OCI-M2 (cell line): ENCODE measurements at regions not wholly inside any gene's neighbourhood (a gene's known extent, or its start where the extent isn't known, plus 50 kb on each side); places are given as distances from the start of the nearest gene placed in this dataset.
"Not testable (repeated sequence)": the region's sequence is repeated elsewhere in the genome, so short reads cannot be mapped to it uniquely, and the experiment has no call there.

Experiments
- DNase-seq: peaks from one replicate; lab custom pipeline; 2025; ENCODE audit not compliant: unreplicated experiment; lab: John Stamatoyannopoulos, UW

DNA sequence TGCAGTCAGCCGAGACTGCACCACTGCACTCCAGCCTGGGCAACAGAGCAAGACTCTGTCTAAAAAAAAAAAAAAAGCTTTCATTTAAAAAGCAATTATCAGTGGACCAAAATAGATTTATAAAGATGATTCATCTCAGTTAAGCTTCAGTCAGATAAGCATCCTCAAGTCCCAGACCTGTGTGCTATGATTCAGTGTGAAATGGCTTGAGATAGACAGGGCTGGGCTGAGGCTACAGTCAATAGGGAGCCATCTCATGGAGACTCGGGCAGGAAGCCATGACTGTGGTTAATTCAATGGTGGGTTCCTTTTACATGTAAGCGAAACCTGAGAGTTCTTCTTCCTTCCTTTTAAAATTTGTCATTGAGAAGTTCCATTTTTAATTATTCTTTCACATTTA, 276.0 kb downstream of the TFAP2A start:
- DNase-seq, result no peak

DNA sequence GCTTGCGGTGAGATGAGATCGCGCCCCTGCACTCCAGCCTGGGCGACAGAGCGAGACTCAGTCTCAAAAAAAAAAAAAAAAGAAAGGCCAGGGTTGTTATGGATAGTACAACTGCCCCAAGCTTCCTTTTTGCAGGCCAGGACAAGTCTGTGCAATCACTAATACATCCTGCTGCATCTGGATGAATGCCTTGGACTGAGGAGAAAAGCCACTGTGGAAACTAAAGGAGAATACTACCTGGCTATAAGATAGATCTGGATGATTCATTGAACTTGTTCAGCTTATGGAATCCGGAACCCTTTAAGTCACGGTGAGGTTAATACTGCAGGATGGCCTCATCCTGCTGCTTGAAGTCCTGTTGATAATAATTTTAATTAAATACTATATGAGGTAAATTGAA, 278.2 kb downstream of the TFAP2A start:
- DNase-seq, result no peak

DNA sequence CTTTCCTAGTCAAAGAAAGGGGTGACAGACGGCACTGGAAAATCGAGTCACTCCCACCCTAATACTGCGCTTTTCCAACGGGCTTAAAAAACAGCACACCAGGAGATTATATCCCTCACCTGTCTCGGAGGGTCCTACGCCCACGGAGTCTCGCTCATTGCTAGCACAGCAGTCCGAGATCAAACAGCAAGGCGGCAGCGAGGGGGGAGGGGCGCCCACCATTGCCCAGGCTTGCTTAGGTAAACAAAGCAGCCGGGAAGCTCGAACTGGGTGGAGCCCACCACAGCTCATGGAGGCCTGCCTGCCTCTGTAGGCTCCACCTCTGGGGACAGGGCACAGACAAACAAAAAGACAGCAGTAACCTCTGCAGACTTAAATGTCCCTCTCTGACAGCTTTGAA, 280.7 kb downstream of the TFAP2A start:
- DNase-seq, result not testable (repeated sequence)

DNA sequence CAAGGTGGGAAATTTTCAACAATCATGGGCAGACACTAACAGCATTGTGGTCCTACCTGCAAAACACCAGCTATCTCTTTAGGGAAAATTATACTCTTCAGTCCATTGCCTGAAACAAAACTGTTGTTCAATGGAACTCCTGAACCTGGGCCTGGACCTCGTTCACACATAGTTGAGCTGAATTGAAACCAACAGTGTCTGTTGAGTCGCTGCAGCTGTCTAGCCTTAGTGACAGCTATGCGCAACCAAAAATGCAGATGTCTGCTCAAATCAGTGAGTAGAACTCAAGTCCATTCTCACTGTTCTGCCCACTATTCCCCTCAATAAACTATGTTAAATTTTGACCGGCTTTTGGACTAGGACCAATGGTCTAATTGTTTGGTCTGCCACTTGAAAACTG, 286.2 kb downstream of the TFAP2A start:
- DNase-seq, result no peak

DNA sequence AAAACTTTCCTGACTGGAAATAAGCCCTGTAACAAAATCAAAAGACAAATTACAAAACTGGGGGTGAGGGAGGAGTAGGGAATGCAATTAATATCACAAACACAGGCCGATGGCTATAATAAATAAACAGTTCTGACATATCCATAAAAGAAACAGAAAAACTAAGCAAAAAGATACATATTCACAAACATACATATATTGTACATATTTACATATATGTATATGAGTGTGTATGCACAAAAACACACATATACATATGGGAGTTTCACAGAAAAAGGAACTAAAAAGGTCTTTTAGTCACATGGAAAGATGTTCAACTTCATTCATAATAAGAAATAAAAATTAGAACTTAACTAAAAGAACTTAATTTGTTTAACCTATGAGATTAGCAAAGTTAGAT, 292.7 kb downstream of the TFAP2A start:
- DNase-seq, result no peak

DNA sequence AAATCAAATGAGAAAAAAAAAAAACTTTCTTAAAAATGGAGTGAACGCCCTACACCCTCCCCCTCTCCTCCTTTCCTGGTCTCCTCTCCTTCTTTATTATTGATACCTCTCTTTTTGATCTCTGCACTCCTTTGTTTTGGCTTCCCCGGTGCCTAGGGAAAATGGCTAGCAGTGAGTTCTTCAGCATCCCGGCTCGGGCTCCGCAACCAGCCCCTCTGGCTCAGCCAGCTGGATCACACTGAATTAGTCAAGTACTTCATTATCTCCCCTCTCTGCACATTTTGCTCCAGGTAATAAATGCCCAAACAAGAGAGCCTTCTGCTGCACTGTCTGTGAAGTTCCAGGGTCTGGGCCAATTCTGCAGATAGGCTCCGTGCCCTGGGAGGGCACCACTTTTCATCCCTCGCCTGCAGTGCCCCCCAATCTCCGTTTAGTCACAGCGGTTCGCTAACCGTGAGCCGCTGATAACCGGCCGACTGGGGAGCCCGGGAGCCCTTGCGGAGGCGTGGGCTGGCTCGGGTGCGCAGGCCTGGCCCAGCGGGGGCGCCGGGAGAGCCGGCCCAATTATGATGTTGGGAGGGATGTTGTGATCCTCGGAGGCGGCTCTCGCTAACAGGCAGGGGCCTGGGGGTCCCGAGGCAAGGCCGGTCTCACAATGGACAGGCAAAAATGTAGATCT, 301.9 kb downstream of the TFAP2A start:
- no peak for DNase-seq

DNA sequence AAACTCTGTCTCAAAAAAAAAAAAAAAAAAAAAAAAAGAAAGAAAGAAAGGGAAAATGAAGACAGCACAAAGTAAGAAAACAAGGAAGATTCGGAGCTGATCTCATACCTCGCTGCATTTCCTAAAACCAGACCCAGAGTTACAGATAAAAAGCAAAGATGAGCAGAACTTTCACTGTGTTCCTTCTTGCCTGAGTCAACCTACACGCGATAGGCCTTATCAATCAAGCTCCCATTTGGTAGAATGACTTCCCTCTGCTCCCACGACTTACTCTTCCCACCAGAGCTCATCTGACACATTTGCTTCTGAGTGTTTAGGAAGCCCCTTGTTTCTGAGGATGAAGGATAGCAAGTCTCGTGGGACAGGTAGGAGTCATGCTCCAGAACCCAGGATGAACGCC, 302.9 kb downstream of the TFAP2A start:
- DNase-seq, result no peak

DNA sequence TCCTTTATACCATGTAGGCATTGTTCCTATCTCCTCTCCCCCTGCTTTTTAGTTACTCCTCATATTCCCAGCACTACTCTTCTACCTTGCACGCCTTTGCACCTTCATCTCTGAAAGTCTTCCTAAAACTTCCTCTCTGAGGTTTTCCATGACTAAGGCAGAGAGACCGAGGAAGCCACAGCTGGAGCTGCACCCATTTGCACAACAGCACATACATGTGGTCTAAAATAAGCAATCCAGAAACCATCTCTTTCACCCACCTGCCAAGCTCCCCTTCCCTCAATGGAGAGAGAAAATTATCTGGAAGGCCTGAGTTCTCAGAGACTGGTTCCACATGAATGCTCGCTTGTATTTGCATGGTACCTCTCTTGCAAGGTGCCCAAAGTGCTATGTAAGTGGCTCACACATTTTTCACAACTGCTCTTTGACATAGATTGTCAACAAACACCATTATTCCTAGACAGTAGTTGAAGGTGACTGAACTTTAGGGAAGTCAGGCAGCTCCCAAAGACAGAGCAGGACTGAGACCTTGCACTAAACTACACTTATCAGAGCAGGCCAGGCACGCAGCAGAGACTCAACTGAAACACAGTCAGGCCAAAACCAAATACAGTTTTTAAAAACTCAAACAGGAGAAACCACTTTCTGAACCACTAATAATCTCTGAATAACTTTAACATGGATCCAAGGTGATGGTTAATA, 313.2 kb downstream of the TFAP2A start:
- DNase-seq, result no peak

DNA sequence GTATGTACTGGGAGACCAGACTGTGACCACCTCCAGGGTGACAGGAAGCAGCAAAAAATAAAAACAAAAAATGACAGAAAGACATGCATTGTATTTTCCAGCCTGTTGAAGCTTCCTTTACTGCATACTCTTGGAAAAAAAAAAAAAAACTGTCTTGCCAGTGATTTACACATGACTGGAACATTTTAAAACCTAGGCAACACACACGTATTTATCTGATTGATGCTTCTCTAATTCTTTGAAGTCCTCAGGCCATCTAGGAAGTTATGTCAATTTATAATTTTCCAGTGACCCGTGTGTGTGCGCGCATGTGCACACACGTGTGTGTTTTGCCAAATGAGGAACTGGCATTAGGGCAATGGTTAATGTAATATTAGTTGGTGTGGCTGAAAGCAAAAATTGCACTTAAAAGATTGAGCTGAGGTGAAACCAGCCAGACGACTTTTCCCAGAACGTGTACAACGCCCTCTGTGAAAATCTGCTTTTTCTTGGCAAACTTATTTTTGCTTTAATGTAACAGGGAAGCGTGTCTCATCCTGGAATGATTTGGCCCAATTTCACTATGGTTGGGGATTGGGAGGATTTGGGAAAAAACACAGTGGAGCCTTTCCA, 315.2 kb downstream of the TFAP2A start:
- no peak for DNase-seq

DNA sequence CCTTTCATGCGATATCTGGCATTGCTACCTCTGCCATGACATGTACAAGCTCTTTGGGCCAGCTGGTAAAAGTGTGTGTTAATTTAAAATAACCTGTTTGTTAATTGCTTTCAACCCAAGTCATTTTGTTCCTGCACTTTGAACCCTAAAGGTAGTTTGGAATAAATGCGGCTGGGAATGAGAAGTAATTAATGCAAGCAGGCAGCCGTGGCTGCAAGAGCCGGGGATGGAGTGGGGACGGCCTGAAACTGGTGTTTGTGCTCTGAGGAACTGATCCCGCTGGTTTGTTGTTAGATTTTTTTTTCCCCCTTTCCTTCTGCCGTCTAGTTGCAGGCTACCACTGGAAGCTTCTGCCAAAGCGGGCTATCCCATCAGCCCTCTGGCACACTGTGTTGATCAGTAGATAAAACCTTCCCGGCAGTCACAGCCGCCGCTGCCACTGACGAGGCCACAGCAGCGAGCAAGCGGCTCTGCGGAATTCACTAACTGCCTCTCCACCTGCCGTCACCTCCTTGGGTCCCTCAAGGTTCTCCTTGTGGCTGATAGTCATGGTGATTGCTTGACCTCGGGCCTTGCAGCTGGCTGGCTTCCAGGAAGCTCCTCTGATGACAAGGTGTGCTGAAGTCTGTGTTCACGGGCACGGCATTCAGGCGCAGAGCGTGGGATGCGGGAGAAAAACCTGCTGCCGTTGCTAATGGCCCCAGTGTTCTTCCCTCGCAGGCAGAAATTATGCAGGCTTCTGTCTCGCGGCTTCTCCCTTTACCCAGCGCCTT, 315.9 kb downstream of the TFAP2A start:
- no peak for DNase-seq

DNA sequence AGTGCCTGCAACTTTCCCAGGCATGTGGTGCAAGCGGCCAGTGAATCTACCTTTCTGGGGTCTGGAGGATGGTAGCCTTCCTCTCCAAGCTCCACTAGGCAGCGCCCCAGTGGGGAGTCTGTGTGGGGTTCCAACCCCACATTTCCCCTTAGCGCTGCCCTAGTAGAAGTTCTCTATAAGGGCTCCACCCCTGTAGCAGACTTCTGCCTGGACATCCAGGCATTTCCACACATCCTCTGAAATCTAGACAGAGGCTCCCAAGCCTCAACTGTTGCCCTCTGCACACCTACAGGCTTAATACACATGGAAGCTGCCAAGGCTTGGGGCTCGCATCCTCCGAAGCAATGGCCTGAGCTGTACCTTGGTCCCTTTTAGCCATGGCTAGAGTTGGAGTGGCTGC, 321.6 kb downstream of the TFAP2A start:
- DNase-seq, result no peak

DNA sequence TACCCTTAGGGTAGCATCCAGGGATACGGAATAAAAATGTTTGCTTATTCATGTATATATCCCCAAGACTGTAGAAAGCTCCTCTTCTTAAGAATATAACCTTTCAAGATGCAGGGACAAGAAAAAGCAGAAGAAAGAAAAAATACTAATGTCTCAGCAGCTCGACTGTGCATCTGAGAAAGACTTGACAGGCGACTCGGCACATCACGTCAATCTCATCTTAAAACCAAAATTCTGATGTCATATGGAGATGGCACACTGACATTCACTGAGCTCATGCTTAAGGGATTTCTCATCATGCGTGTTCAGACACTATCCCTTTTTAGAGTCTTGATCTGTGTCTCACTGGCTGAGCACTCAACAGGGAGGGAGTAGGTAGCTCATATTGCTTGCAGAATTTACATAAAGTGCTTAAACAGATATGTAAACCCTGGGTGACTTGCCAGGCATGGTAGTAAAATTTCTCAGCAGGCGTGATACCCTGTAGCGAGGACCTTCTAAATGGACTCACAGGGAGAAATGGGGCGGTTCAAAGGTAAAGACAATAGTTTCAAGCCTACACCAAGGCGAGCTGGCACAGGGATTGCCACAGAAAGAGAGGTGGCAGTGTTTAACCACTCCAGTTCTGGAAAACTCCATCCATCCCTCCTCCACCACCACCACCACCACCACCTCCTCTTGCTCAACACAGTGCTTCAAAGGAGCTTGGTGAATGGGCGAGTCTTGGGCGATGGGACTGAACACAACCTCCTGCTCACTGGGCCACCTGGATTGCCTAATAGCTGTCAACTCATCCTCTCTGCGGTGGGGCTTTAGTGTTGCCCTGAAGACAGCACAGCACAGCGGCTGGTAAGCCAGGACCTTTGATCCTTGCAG, 330.5 kb downstream of the TFAP2A start:
- no peak for DNase-seq

DNA sequence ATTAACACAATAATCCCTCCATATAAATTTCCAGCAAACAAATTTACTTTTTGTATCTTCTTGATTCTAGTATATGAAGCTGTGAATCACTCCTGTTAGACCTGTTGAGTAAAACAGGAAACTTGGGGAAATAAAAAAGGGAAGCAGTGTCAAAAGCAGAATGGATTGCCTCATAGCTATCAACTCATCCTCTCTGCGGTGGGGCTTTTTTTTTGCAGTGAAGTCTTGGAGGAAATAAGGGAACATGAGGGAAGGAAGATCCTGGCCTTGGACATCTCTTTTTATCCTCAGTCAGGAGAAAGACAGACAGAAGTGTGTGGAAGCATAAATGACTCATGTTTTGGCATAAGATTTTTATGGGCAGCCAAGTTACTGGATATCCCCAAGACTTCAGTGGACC, 332.5 kb downstream of the TFAP2A start:
- DNase-seq, result no peak

DNA sequence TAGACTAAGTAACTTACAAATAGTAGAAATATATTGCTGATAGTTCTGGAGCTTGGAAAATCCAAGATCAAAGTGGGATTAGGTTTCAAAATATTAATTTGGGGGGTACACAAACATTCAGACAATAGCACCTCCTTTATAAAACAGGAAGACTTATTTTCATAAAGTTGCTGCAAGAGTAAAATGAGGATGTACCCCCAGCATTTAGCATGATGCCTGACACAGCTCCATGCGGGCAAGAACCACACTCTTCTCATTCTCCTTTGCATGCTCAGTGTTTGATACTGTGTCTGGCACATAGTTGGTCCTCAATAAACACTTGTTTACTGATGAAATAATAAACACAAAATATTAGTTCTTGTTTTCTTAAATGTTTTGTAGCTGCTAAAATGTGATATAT, 332.9 kb downstream of the TFAP2A start:
- DNase-seq, result no peak

DNA sequence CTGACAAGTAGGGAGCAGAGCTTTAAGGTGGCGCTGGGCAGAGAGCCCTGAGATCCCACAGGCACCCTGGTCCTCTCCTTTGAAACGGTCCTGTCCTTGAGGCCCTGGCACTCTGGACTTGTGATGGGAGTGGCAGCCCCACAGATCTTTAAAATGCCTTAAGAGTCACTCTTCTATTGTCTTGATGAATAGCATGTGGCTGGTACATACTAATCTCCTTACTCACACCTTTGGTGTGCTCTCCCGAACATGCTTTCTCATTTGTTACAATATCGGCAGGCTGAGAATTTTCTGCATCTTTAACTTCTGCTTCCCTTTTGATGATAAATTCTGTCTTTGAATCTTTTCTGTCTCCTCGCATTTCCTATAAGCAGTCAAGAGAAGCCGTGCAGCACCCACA, 333.8 kb downstream of the TFAP2A start:
- DNase-seq, result no peak

DNA sequence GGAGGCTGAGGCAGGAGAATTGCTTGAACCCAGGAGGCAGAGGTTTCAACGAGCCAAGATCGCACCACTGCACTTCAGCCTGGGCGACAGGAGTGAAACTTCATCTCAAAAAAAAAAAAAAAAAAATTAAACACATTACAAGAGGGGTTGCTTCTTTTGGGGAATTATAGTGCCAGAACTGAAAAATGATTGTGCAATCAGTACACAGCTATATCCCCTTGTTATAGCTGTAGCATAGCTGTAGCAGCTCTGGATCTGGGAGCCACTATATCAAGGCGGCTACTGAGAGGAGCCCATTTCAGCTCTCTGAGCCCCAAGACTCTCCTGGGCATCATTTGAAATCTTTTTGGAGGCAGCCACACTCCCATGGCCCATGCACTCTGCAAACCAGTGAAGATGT, 334.3 kb downstream of the TFAP2A start:
- DNase-seq, result no peak

DNA sequence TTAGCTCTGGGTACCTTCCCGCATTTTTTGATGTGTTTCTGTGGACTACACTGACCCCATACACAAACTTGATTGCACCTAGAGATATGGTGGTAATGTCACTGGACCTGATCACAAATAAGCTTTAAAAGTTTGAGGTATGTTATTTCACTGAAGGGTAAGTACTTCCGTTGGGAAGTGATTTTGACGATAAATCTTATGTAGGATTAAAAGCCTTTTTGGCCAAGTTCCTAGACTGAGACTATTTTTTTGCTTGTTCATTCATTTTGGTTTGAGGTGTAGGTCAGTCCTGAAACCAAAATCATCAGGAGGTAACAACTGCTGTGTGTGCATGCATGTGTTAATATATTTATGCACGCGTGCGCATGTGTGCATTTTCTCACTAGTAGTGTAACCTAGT, 336.3 kb downstream of the TFAP2A start:
- DNase-seq, result no peak

DNA sequence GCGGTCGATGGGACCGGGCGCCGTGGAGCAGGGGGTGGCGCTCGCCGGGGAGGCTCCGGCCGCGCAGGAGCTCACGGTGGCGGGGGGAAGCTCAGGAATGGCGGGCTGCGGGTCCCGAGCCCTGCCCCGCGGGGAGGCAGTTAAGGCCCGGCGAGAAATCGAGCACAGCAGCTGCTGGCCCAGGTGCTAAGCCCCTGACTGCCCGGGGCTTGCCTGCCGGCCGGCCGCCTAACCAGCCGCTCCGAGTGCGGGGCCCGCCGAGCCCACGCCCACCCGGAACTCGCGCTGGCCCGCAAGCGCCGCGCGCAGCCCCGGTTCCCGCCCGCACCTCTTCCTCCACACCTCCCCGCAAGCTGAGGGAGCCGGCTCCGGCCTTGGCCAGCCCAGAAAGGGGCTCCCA, 340.1 kb downstream of the TFAP2A start:
- not testable (repeated sequence) for DNase-seq

DNA sequence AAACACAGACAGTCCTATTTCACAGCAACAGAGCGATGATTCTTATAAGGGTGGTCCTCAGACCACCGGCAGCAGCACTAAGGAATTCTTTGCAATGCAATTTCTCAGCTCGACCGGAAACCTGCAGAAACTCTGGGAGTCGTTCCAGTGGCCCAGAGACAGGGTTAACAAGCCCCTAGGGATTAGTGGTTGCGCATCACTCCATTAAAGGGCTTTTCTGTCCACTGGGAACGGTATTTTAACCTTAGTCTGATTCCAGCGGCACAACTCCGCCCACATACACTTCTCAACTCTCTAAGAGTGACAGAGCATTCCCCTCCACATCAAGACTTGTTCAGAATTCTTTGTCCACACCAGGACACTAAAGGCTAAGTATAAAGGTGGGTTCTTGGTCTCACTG, 341.5 kb downstream of the TFAP2A start:
- DNase-seq, result no peak

DNA sequence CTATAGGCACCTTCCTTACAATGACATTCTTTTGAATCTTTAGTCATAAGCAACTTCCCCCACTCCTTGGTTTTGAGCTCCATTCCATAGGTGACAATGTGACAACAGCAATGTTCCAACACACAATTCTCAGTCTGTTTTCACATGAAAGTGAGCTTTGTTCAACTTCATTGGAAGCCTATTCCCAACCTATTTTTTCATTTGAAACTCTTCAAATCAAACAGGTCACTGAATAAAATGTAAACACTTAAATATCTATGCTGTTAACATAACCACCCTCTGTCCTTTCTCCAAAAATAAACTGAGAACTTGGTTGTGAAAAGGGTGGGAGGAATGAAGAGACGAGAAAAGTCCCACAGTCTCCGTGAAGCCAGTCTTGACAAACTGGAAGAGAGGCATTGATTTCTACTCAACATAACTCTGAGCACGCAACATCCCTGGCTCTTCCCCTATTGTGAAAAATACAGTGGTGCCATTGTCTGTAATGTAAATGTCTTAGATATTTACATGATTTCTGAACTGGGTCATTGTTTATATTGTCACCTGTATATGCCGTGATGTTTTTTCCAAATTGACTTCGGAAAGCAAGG, 343.1 kb downstream of the TFAP2A start:
- DNase-seq, result no peak
